ENCODE measurements at regions not wholly inside any gene's neighbourhood (a gene's known extent, or its start where the extent isn't known, plus 50 kb on each side); places are given as distances from the start of the nearest gene placed in this dataset.
"Not testable (repeated sequence)": the region's sequence is repeated elsewhere in the genome, so short reads cannot be mapped to it uniquely, and the experiment has no call there.

- DNase-seq (ENCODE audit: low read depth, low spot score) = no peak
These were observed 423.7 kb upstream of the ACVR2A start for GRCh38 chr2:147420947-147421675.

- DNase-seq (ENCODE audit: low read depth, low spot score) = no peak
These were observed 424.3 kb upstream of the ACVR2A start for GRCh38 chr2:147420517-147420916.

GRCh38 chr2:147416099-147416498 lies 428.7 kb upstream of the ACVR2A start:
- DNase-seq (ENCODE audit: low read depth, low spot score) = no peak

GRCh38 chr2:147414656-147415055 lies 430.2 kb upstream of the ACVR2A start:
- DNase-seq (ENCODE audit: low read depth, low spot score) = not testable (repeated sequence)

GRCh38 chr2:147408357-147408756 lies 436.5 kb upstream of the ACVR2A start:
- DNase-seq (ENCODE audit: low read depth, low spot score) = no peak

GRCh38 chr2:147405651-147406050 lies 439.2 kb upstream of the ACVR2A start:
- DNase-seq (ENCODE audit: low read depth, low spot score) = no peak

- DNase-seq (ENCODE audit: low read depth, low spot score) = no peak
These were observed 445.8 kb upstream of the ACVR2A start for GRCh38 chr2:147398996-147399395.

GRCh38 chr2:147398301-147398700 lies 446.5 kb upstream of the ACVR2A start:
- no peak for DNase-seq (ENCODE audit: low read depth, low spot score)

- no peak for DNase-seq (ENCODE audit: low read depth, low spot score)
These were observed 447.9 kb upstream of the ACVR2A start for GRCh38 chr2:147396890-147397289.

- no peak for DNase-seq (ENCODE audit: low read depth, low spot score)
These were observed 450.5 kb upstream of the ACVR2A start for GRCh38 chr2:147394179-147394790.

GRCh38 chr2:147392180-147392579 lies 452.6 kb upstream of the ACVR2A start:
- DNase-seq (ENCODE audit: low read depth, low spot score) = no peak

- no peak for DNase-seq (ENCODE audit: low read depth, low spot score)
These were observed 454.4 kb upstream of the ACVR2A start for GRCh38 chr2:147390475-147390874.

GRCh38 chr2:147389218-147389617 lies 455.6 kb upstream of the ACVR2A start:
- DNase-seq (ENCODE audit: low read depth, low spot score) = no peak

GRCh38 chr2:147388217-147388616 lies 456.6 kb upstream of the ACVR2A start:
- no peak for DNase-seq (ENCODE audit: low read depth, low spot score)

GRCh38 chr2:147386284-147386683 lies 458.5 kb upstream of the ACVR2A start:
- DNase-seq (ENCODE audit: low read depth, low spot score) = no peak

- DNase-seq (ENCODE audit: low read depth, low spot score) = no peak
These were observed 459.2 kb upstream of the ACVR2A start for GRCh38 chr2:147385600-147385999.

GRCh38 chr2:147384659-147385058 lies 460.2 kb upstream of the ACVR2A start:
- no peak for DNase-seq (ENCODE audit: low read depth, low spot score)

- DNase-seq (ENCODE audit: low read depth, low spot score) = no peak
These were observed 462.4 kb upstream of the ACVR2A start for GRCh38 chr2:147382322-147382948.

- no peak for DNase-seq (ENCODE audit: low read depth, low spot score)
These were observed 466.4 kb upstream of the ACVR2A start for GRCh38 chr2:147378403-147378802.

GRCh38 chr2:147375073-147375472 lies 469.8 kb upstream of the ACVR2A start:
- no peak for DNase-seq (ENCODE audit: low read depth, low spot score)

- no peak for DNase-seq (ENCODE audit: low read depth, low spot score)
These were observed 470.4 kb upstream of the ACVR2A start for GRCh38 chr2:147374423-147374811.

- no peak for DNase-seq (ENCODE audit: low read depth, low spot score)
These were observed 470.9 kb upstream of the ACVR2A start for GRCh38 chr2:147373800-147374422.

GRCh38 chr2:147368306-147368705 lies 476.5 kb upstream of the ACVR2A start:
- no peak for DNase-seq (ENCODE audit: low read depth, low spot score)
